ENCODE measurements at regions not wholly inside any gene's neighbourhood (a gene's known extent, or its start where the extent isn't known, plus 50 kb on each side); places are given as distances from the start of the nearest gene placed in this dataset.
A peak's percentile ranks its signal among the peaks of the same experiment; 100 is the strongest.
"Not testable (repeated sequence)": the region's sequence is repeated elsewhere in the genome, so short reads cannot be mapped to it uniquely, and the experiment has no call there.

DNA sequence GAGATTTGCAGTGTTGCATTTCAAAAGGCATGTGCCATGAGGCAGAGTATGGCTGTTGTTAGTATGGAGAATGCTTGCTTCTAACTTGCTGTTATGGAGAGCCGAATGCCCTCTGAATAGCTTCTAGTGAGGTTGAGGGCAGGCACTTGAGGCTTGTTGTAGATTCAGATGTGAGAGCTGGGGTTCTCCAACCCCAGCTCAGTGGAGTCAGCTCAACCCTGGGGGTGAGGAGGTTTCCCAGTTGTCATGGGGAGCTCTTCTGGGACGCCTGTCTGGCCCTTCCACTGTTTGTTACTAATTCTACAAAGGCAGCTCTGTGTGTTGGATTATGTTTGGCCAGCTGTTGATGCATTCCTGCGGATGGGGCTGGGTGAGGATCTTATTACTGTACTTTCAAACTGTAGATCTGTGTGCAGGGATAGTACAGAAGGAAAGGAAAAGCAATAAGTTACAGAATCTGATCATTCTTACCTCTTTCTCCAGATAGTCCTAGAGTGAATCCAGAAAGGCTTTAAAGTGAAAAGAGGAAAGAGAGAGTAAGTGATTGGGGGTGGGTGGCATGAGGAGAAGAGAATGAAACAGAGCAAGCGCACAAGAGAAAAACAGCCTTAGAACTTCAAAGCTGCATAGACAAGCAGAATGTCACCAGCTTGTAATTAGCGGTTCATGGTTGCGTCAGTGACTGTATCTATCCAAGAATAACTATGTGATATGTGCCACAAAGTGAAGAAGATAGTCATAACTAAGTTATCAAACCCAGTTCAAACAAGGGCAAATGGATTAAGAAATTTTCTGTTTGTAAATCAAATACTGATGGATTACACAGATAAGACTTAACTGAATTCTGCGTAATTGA is 148.7 kb downstream of the PRL start:
- DNase-seq (ENCODE audit: low read depth) = peak; percentile 80

DNA sequence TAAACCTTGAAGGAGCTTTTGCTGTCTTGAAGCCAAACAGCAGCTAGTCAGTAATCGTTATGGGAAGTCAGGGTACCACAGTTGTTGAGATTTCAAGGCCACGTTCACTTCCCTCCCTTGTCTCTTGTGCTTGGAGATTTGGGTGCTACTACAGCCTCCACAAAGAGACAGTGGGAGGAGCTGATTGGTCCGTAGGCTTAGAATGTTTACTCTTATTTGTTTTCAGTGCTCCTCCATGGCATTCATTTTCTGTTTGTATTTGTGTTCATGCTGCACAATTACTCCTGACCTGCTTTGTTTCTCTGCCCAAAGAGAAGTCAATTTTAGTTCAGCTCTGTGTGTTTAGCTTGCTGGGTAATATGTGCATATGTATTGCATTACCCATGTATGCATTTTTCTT is 147.7 kb downstream of the PRL start:
- DNase-seq (ENCODE audit: low read depth) = no peak

DNA sequence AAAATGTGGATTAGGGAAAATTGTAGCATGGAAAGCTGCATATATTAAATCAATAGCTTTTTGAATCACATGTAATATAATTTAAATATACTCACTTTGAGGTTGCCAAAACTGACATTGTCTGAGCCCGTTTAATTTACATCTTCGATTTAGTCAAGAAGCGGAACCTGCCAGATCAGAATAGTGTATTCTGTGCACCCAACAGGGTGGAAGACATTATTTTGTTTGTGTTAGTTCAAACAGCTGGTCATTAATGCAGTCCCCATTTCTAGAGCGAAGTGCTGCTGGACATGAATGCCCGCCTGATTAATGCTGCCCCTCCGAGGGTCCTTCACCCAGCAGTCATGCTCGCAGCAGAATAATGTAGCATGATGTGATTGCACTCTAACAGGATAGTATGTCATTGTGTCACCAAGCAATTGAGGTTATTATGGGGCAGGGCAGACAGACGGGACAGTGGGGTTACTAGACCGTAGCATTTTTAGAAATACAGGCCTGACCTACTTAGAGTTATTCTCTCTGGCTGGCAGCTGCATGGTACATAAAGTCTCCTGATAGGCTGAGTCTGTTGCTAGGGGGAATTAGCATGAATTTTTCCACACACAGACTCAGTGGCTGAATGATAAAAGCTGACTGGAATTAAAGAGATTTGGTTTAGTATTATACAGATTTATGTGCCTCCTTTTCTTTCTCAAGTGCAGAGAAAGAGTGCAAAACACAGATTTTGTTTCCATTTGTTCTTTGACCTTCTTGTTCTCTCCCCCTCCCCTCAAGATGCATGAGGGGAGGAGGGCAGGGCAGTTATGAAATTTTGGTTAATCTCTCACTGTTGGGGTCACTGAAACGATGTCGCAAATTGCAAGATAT is 147.1 kb downstream of the PRL start:
- peak; percentile 26 for DNase-seq (ENCODE audit: low read depth)

DNA sequence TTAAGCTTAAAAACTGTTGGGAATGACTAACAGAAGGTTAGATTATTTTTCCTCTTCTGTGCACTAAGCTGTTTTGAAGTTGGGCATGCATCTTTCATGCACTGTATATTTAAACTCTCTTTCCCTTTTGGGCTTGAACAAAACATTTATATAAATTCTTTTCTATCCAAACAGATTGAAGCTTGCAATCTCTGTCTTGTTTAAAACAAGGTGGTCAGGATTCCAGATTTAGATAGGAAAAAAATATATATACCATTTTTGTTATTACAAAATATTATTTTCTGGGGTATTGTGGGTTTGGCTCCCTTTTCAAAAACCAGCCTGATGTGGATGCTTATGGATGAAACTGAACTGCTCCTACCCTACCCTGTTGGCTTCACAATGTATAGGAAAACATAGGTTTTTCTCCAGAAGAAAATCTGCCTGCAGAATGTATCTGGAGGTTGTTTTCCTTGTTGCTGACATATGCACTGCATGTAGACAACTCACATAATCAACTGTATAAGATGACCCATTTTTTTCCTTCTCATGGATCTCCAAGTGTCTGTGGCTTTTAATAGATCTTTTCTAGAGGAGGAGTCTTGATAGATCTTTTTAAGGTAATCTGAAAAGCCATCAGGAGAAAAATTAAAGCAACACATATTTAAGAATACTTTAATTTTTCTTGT is 146.3 kb downstream of the PRL start:
- DNase-seq (ENCODE audit: low read depth) = no peak

DNA sequence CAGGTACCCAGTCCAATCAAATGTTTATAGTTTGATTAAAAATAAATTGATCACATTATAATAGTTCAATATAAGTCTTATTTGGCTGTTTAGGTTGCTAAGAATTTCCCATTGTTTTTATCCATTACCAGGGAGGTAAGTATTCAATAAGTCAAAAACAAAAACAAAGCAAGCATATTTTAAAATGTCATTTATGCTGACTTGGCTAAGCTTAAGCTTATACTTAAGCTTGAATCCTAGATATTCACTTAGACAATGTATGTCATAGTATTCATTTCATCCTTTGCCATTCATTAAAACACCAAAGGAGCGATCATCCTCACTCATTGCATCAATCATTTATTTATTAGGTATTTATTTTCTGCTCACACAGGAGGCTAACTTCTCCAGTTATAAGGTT is 144.9 kb downstream of the PRL start:
- no peak for DNase-seq (ENCODE audit: low read depth)

DNA sequence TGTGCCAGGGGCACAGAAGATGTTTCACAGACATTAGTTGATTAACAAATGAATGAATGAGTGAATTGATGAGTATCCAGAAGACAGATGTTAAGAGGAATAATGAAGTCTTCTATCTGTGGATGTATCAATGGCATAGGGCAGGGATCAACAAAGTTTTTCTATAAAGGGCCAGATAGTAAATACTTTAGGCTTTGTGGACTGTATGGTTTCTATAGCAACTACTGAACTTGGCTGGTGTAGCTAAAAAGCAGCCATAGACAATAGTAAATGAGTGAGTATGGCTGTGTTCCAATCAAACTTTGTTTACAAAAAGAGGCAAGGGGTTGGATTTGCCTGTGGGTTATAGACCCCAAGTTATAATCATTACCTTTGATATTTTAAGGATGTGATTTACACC is 144.0 kb downstream of the PRL start:
- no peak for DNase-seq (ENCODE audit: low read depth)

DNA sequence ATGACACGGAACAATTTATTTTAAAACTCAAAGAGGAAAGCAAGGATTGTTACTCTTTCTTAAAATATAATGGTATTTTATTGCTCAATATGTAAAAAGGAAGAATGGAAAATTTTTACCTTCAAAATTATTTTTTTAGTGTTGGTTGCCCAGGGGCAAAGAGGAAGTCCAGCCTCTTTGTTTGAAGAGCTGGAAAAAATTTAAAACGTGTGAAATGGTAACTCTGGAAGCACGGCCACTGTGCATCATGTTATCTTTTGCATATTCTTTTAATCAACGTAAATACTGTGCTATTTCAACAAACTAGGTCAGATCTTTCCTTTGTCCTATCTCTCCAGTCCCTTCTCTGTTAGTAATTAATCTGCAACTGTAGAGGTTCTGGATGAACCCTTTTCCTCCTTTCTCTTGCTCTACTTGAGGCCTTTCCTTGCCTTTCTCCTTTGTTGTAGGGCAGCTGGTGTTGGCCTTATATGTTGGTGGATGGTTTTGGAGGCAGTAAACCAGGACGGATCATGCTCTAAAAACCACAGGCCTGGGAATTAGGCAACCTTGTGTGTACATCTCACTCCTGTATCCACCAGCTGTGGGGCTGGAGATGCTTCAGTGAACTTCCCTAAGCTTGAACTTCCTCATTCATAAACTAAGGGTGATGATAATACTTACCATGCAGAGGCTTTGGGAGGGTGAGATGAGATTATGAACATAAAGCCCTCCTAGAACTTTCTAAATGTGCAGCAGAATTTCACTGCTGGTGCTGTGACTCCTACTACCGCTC is 143.3 kb downstream of the PRL start:
- no peak for DNase-seq (ENCODE audit: low read depth)

DNA sequence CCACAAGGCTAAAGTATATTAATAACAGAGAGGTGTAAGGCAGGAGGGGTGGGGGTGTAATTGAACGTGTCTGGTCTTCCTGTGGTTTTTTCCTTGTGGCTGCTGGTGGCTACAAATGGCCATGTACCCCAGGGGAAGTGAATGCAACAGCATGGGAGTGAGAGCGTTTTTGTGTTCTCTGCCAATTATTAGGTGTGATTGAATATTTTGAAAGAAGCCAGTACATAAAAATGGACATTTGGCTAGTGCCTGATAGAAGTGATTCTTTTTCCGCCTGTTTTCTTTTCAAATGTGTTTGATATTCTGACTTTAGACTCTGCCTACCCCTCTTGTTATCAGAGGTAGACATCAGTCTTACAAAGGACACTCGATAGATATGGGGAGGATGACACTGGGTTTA is 141.3 kb downstream of the PRL start:
- no peak for DNase-seq (ENCODE audit: low read depth)

DNA sequence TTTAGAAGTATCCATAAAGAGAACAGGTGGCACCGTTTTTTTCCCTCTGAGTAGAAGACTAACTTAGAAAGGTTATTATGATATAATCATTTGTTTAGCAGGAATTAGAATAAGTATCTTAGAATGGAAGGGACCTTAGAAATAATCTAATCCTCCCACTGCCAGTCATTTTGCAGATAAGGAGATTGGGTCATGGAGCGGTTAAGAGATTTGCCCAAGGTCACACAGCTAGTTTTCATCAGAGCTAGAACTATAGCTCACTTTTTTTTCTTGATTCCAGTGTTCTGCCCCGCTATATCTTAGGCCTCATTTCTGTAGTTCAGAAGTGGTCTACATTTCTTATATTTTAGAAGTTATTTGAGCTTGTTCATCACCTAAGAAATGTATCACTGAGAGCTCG is 139.6 kb downstream of the PRL start:
- DNase-seq (ENCODE audit: low read depth) = no peak

DNA sequence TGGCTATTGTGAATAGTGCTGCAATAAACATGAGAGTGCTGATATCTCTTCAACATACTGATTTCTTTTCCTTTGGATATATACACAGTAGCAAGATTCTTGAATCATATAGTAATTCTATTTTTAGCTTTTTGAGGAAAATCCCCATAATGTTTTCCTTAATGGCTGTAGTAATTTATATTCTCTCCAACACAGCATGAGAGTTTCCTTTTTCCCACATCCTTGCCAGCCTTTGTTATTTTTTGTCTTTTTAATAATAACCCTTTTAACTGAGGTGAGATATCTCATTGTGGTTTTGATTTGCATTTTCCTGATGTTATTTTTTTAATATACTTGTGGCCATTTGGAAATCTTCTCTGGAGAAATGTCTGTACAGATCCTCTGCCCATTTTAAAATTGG is 132.6 kb downstream of the PRL start:
- no peak for DNase-seq (ENCODE audit: low read depth)

DNA sequence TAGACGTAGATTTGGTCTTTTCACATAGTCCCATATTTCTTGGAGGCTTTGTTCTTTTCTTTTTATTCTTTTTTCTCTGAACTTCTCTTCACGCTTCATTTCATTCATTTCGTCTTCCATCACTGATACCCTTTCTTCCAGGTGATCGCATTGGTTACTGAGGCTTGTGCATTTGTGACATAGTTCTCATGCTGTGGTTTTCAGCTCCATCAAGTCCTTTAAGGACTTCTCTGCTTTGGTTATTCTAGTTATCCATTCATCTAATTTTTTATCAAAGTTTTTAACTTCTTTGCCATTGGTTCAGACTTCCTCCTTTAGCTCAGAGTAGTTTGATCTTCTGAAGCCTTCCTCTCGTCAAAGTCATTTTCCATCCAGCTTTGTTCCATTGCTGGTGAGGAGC is 125.8 kb downstream of the PRL start:
- DNase-seq (ENCODE audit: low read depth) = not testable (repeated sequence)

DNA sequence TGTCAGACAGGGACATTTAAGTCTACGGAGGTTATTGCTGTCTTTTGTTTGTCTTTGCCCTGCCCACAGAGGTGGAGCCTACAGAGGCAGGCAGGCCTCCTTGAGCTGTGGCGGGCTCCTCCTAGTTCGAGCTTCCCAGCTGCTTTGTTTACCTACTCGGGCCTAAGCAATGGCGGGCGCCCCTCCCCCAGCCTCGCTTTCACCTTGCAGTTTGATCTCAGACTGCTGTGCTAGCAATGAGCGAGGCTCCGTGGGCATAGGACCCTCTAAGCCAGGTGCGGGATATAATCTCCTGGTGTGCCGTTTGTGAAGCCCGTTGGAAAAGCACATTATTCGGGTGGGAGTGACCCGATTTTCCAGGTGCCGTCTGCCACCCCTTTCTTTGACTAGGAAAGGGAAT is 125.0 kb downstream of the PRL start:
- not testable (repeated sequence) for DNase-seq (ENCODE audit: low read depth)

DNA sequence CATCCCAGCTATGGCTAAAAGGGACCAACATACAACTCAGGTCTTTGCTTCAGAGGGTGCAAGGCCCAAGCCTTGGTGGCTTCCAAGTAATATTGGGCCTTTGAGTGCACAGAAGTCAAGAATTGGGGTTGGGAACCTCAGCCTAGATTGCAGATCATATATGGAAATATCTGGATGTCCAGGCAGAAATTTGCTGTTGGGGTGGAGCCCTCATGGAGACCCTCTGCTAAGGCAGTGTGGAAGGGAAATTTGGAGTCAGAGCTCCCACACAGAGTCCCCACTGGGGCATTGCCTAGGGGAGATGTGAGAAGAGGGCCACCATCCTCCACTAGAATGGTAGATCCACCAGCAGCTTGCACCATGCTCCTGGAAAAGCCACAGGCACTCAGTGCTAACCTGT is 123.5 kb downstream of the PRL start:
- no peak for DNase-seq (ENCODE audit: low read depth)

DNA sequence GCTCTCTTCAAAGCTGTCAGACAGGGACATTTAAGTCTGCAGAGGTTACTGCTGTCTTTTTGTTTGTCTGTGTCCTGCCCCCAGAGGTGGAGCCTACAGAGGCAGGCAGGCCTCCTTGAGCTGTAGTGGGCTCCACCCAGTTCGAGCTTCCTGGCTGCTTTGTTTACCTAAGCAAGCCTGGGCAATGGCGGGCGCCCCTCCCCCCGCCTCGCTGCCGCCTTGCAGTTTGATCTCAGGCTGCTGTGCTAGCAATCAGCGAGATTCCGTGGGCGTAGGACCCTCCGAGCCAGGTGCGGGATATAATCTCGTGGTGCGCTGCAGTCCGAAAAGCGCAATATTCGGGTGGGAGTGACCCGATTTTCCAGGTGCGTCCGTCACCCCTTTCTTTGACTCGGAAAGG is 116.6 kb downstream of the PRL start:
- not testable (repeated sequence) for DNase-seq (ENCODE audit: low read depth)

DNA sequence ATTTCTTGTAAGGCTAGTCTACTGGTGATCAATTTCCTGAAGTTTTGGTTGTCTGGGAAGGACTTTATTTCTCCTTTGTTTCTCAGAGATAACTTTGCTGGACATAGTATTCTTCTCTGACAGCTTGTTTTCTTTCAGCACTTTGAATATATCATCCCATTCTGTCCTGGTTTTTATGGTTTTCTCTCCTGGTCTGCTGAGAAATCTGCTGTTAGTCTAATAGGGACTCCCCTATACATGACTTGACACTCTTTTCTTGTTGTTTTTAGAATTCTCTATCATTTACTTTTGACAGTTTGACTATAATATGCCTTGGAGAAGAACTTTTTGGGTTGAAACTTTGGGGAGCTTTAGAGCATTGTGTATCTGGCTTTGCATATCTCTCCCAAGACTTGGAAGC is 112.5 kb downstream of the PRL start:
- DNase-seq (ENCODE audit: low read depth) = no peak

DNA sequence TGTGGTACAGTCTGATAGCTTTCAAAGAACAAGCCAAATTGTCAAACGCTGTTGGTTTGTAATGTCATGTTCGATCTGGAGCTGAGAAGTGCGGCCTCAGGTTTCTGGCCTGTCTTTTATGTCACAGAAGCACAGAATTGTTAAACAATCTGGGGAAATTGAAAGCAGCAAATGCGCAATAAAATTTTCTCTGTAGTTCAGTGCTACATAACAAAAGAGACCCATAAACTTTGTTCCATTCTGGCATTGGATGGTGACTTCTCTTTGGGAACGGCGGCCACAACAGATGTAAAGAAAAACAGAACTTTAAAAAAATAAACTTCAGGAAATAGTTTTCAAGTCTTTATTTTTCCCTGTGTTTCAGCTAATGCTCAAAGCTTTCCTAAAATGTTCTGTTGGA is 106.9 kb downstream of the PRL start:
- no peak for DNase-seq (ENCODE audit: low read depth)

DNA sequence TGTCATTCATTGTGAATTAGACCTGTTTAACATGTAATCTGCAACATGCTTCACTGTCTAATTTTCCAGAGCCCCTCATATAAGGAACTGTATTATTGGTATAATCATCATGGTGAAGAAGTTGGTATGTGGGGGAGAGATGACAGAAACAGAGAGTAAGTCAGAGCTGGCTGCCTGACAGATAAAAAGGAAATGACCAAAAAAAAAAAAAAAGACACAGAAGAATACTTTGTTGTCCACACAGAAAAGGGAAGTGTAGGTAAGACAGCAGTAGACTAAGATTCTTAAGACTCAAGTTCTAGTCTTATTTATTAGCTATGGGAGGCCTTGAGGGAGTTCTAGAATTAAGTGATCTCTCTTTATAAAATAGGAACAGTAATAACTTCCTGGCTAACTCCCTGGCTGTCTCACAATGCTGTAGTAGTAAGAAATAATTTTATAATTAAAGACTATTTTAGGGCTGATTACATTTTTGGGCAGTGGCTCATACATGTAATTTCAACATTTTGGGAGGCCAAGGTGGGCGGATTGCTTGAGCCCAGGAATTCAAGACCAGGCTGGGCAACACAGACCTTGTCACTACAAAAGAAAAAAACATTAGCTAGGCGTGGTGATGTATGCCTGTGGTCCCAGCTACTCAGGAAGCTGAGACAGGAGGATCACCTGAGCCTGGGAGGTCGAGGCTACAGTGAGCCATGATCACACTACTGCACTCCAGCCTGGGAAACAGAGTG is 102.5 kb downstream of the PRL start:
- peak; percentile 4 for DNase-seq (ENCODE audit: low read depth)

DNA sequence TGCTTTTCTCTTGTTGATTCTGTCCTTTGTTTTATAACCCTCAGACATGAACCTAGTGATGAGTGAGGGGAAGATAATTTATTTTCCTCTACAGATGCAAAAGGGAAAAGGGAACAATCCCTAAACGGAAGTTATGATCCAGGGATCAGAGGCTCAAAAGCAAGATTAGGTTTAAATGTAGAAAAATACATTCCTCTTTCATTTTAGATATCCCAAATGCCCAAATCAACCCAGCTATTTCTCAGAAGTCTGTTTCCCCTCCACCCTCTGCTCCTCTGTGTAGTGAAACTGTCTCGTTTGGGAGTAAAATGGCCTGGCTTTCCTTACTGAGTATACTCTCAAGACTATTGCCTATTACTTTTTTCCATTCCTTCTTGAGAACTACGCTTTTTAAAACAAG is 97.1 kb downstream of the PRL start:
- DNase-seq (ENCODE audit: low read depth) = no peak

DNA sequence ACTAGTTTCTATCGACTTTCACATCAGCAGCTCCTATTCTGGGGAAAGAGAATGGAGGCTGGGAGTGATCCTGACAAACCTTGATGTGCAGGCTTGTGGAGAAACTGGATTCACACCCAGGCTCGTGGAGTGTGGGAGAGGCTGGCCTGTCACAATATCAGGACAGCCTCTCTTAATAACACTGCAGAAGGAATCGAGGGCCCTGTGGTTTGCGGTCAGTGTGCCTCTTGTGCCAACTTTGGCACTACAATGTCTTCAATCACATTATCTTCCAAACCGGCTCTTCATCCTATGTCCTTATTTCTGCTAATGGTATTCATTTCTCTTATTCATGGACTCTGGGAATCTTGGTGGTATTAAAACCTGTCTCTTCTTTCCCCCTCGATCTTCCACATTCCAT is 92.7 kb downstream of the PRL start:
- DNase-seq (ENCODE audit: low read depth) = no peak

DNA sequence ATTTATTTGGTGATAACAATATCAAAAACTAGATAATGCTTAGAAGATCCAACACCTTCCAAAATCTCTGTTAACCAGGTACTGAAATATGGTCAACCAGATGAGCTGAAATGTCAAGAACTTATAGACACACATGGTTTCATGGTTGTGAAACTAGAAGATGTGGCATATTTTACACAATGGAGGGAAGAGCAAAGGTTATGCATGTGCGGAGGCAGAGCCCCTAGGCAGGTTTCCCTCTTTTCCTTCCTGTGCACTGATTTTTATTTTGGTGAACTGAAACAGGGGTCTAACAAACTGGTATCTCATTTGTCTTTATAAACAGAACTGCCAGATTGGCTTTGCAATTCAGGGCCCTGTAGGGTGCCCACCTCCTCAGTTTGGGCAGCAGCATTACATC is 91.6 kb downstream of the PRL start:
- no peak for DNase-seq (ENCODE audit: low read depth)

DNA sequence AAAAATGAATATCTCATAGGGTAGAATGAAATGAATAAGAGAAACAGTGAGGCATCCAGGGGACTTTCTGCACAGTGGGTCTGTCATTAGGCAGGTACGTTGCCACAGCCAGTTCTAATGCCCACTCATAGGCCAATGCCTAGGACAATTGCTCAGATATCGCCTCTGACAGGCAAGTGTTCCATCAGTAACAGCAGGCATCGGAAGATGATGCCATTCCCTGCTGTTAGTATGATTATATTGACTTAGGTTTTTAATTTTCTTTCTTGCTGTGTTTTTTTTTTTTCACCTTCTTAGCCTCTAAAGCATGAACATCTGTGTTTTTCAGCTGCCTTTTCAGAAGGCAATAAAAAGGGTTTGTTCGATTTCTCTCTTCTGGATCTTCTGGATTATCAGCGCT is 90.7 kb downstream of the PRL start:
- no peak for DNase-seq (ENCODE audit: low read depth)

All from fibroblast of gingiva (primary cell).